ACC112 (cell line): ENCODE measurements at regions not wholly inside any gene's neighbourhood (a gene's known extent, or its start where the extent isn't known, plus 50 kb on each side); places are given as distances from the start of the nearest gene placed in this dataset.
"Not testable (repeated sequence)": the region's sequence is repeated elsewhere in the genome, so short reads cannot be mapped to it uniquely, and the experiment has no call there.

Experiments
- H2AFZ ChIP-seq: fragments of 200-600 bp; sonication (generic); one replicate; pipeline ENCODE4 v1.6.0; 2017; ENCODE audit warnings: antibody characterized with exemption, low read length; ENCODE audit not compliant: unreplicated experiment
- H3K27ac ChIP-seq: fragments of 200-600 bp; sonication (generic); 2 replicates; pipeline ENCODE4 v1.5.1; 2014; ENCODE audit warnings: low read depth, mild to moderate bottlenecking, antibody characterized with exemption, low read length, moderate library complexity
- H3K27me3 ChIP-seq: fragments of 200-600 bp; sonication (generic); 2 replicates; pipeline ENCODE4 v1.6.1; 2014; ENCODE audit warnings: mild to moderate bottlenecking, antibody characterized with exemption, low read length, moderate library complexity, mixed read lengths; ENCODE audit not compliant: insufficient read depth
- H3K36me3 ChIP-seq: fragments of 200-600 bp; sonication (generic); 2 replicates; pipeline ENCODE4 v1.6.1; 2016; ENCODE audit warnings: mild to moderate bottlenecking, antibody characterized with exemption, low read length, moderate library complexity, mixed read lengths; ENCODE audit not compliant: insufficient read depth
- H3K4me1 ChIP-seq: fragments of 200-600 bp; sonication (generic); one replicate; pipeline ENCODE4 v1.6.1; 2016; ENCODE audit warnings: low read length, mixed read lengths; ENCODE audit not compliant: insufficient read depth, unreplicated experiment, control insufficient read depth
- H3K4me3 ChIP-seq: fragments of 200-600 bp; sonication (generic); 2 replicates; pipeline ENCODE4 v1.5.1; 2014; ENCODE audit warnings: mild to moderate bottlenecking, low read depth, low read length
- H3K79me2 ChIP-seq: fragments of 200-600 bp; sonication (generic); one replicate; pipeline ENCODE4 v1.6.0; 2016; ENCODE audit warnings: low read length; ENCODE audit not compliant: control insufficient read depth, unreplicated experiment, insufficient read depth

DNA sequence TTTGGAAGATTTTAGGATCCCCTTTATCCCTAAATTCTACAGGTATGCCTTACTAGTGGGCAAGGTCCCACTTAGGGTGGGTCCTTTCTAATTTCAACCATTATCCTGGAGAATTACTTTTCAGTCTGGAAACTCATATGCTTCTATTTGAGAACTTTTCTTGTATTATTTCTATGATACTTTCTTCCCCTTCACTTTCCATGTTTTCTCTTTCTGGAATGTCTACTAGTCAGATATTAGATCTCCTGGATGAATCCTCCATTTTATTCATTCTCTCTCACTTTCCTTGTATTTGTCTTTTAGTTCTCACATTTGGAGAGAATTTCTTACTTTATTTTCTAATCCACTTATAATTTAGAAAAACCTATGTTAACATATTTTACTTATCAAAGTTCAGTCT lies 83.9 kb upstream of the SIPA1L2 start:
- H3K4me3 ChIP-seq: no peak overlapping the region
- H3K4me1 ChIP-seq: no peaks in the 10 kb centered on the region
- no peaks in the 10 kb centered on the region for H3K79me2 ChIP-seq

DNA sequence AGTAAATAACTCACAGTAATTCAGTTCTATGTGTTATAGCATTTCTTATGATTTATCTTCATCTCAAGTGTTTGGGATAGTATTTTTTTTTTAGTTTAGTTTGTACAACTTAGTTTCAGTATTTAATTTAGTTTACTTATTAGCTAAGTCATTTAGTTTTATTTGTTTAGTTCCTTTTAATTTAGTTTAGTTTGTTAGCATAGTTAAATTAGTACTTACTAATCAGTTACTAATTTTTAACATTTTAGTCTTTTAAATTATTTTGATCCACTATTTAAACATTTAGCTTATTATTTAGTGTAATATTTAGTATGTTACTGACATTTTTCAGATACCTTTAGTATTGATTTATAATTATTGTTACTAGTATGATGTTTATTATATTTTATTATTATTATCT lies 85.2 kb upstream of the SIPA1L2 start:
- H3K36me3 ChIP-seq: no peaks in the 10 kb centered on the region
- H3K4me1 ChIP-seq: no peaks in the 10 kb centered on the region
- no peak overlapping the region for H3K4me3 ChIP-seq
- H2AFZ ChIP-seq: no peak overlapping the region
- no peaks in the 10 kb centered on the region for H3K27me3 ChIP-seq
- H3K27ac ChIP-seq: no peak overlapping the region
- no peaks in the 10 kb centered on the region for H3K79me2 ChIP-seq

More for the DNA sequence above, 83.9 kb upstream of the SIPA1L2 start:
- Histone ChIP-seq H3K27ac (no peak overlapping the region), H3K36me3 (no peaks in the 10 kb centered on the region), H3K27me3 (no peaks in the 10 kb centered on the region), H2AFZ (no peak overlapping the region)

DNA sequence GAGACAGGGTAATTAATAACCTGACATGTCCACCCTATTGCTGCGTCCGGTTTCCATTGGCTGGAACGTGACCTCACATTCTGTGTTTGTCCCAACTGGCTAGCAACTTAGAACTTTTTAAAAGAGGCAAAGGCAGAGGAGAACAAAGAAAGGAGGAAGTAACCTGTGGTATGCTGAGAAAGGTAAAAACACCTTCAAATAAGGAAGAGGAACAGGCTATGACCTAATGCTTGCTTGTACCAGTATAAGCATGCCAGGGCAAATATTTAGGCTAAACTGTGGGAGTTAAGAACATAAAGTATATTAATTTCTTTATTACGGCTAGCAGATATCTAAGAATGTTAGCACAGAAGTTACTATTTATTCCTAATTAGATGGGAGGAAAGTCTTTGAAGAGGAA lies 87.3 kb upstream of the MAP10 start:
- not testable (repeated sequence) for H3K27ac ChIP-seq, H3K27me3 ChIP-seq, H3K79me2 ChIP-seq, H3K4me1 ChIP-seq, H3K36me3 ChIP-seq, H3K4me3 ChIP-seq, H2AFZ ChIP-seq

- no peak overlapping the region for H3K4me3 ChIP-seq
- H3K27ac ChIP-seq: no peak overlapping the region
- no peaks in the 10 kb centered on the region for H3K4me1 ChIP-seq
- H3K27me3 ChIP-seq: no peaks in the 10 kb centered on the region
- H3K79me2 ChIP-seq: no peaks in the 10 kb centered on the region
- H3K36me3 ChIP-seq: no peaks in the 10 kb centered on the region
- H2AFZ ChIP-seq: no peak overlapping the region
Observed at GRCh38 chr1:232718928-232719927, 86.0 kb upstream of the MAP10 start.

GRCh38 chr1:232722626-232723025 lies 82.6 kb upstream of the MAP10 start:
- no peak overlapping the region for H2AFZ ChIP-seq
- H3K36me3 ChIP-seq: no peaks in the 10 kb centered on the region
- no peaks in the 10 kb centered on the region for H3K27me3 ChIP-seq
- H3K79me2 ChIP-seq: no peaks in the 10 kb centered on the region
- H3K4me3 ChIP-seq: no peak overlapping the region
- H3K4me1 ChIP-seq: no peaks in the 10 kb centered on the region
- H3K27ac ChIP-seq: no peak overlapping the region

GRCh38 chr1:232725305-232726047 lies 79.7 kb upstream of the MAP10 start:
- Histone ChIP-seq H3K27ac (no peak overlapping the region), H2AFZ (no peak overlapping the region), H3K4me1 (no peaks in the 10 kb centered on the region), H3K27me3 (no peaks in the 10 kb centered on the region), H3K36me3 (no peaks in the 10 kb centered on the region), H3K4me3 (no peak overlapping the region), H3K79me2 (no peaks in the 10 kb centered on the region)

- H3K27ac ChIP-seq: no peak overlapping the region
- H2AFZ ChIP-seq: no peak overlapping the region
- no peaks in the 10 kb centered on the region for H3K27me3 ChIP-seq
- no peaks in the 10 kb centered on the region for H3K79me2 ChIP-seq
- H3K4me1 ChIP-seq: no peaks in the 10 kb centered on the region
- no peak overlapping the region for H3K4me3 ChIP-seq
- no peaks in the 10 kb centered on the region for H3K36me3 ChIP-seq
Observed at GRCh38 chr1:232726048-232726779, 79.0 kb upstream of the MAP10 start.

DNA sequence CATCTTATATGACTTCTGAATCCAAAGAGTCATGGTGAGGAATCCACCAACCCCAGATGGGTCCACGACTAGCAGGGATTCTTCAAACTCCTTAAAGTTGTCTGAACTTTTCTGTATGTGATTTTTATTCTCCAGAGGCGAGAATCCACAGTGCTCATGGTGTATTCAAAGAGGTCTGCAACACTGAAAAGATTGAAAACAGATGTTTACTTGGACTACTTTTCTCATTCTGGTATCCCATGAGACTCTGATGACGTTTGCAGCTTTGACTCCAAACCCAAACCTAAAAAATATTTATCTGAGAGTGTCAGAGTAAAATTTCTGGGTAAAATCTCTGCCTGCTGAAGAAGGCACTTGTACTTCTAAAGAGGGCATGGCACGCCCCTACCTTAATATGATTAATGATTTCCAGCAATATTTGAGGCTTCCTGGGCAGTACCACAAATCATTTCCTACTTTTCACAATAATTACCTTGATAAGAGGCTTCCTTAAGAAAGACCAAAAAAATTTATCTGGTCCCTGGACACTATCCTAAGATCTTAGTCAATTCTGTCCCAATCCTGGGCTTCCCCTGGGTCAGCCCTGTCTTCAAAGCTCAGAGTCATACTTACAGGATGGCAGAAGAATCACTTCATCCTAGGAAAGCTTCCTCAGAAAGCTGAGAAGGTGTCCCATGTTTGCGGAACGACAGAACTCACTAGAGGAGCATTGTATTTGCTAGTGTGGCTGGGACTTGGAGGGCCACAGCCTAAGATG lies 76.5 kb upstream of the MAP10 start:
- no peaks in the 10 kb centered on the region for H3K4me1 ChIP-seq
- no peak overlapping the region for H3K27ac ChIP-seq
- H2AFZ ChIP-seq: no peak overlapping the region

DNA sequence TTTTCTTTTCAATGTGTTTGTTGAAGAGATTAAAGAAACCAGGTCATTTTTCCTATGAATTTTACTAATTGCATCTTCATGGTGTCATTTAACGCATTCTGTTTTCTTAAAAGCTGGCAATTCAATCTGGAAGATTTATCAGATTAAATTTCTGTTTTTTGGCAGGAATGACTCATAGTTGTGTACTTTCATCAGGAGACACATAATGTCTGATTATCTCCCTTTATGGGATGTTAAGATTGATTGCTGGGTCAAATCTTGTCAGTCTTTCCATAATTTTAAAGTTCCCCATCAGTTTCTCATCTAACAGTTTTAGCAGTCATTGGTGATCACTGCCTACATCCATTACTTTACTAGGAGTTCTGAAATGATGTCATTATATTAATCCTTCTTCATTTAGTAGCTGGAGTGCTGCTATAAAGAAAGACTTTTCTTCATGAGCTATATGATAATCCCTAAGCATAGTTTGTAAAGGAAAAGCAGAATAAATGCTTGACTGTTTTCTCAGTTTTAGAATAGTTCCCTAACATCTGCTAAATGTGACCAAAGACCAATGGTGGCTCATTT lies 72.8 kb upstream of the MAP10 start:
- no peaks in the 10 kb centered on the region for H3K36me3 ChIP-seq

More for the DNA sequence above, 76.5 kb upstream of the MAP10 start:
- Histone ChIP-seq H3K79me2 (no peaks in the 10 kb centered on the region), H3K27me3 (no peaks in the 10 kb centered on the region), H3K4me3 (no peak overlapping the region), H3K36me3 (no peaks in the 10 kb centered on the region)

DNA sequence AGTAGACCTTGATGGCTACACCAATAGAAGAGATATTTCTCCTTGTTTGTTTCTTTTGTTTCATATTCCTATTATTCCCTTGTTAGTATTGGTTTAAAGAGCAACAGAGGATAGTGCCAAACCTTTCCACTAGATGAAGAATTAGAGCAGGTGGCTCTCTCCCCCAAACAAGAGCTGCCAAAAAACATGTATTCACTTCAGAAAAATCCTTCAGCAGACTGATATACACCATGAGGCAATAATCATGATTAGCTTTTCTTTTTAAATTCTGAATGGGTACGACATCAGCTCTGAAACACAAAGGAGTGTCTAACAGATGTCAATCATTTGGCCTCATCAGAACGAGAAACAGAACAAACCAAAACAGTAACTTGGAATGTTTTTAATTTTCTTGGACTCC lies 67.3 kb upstream of the MAP10 start:
- no peaks in the 10 kb centered on the region for H3K27me3 ChIP-seq
- H3K79me2 ChIP-seq: no peaks in the 10 kb centered on the region
- no peak overlapping the region for H2AFZ ChIP-seq
- H3K4me1 ChIP-seq: no peaks in the 10 kb centered on the region
- no peaks in the 10 kb centered on the region for H3K36me3 ChIP-seq
- no peak overlapping the region for H3K27ac ChIP-seq
- H3K4me3 ChIP-seq: no peak overlapping the region

More for the DNA sequence above, 72.8 kb upstream of the MAP10 start:
- Histone ChIP-seq H3K4me1 (no peaks in the 10 kb centered on the region), H3K27ac (no peak overlapping the region), H3K79me2 (no peaks in the 10 kb centered on the region), H3K4me3 (no peak overlapping the region), H2AFZ (no peak overlapping the region), H3K27me3 (no peaks in the 10 kb centered on the region)
